ENCODE measurements at regions not wholly inside any gene's neighbourhood (a gene's known extent, or its start where the extent isn't known, plus 50 kb on each side); places are given as distances from the start of the nearest gene placed in this dataset.

DNA sequence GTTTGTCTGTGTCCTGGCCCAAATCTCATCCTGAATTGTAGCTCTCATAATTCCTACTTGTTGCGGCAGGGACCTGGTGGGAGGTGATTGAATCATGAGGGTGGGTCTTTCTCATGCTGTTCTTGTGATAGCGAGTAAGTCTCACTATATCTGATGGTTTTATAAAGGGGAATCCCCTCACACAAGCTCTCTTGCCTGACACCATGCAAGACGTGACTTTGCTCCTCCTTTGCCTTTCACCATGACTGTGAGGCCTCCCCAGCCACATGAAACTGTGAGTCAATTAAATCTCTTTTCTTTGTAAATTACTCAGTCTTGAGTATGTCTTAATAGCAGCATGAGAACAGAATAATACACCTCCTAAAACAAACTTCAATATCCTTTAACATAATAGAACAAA, 1065.6 kb downstream of the PLA2G4A start:
- H3K27ac ChIP-seq (ENCODE audit: low read depth): no peak overlapping the region
- no peaks in the 10 kb centered on the region for H3K79me2 ChIP-seq (replicated peaks; ENCODE audit: insufficient read depth)
- 0 out of 2 replicates have a peak, but pooled peaks cover 6% of the 10 kb centered on the region for H3K9me2 ChIP-seq (ENCODE audit: insufficient read depth)
- Mint-ChIP-seq H3K27ac (no peak overlapping the region), H3K36me3 (ENCODE audit: low read depth) (0 out of 3 replicates have a peak, but pooled peaks cover 3% of the 10 kb centered on the region), H3K27me3 (ENCODE audit: insufficient read depth, low read depth, poor library complexity) (peaks cover 2% of the 10 kb centered on the region), H3K4me1 (peaks cover 19% of the 10 kb centered on the region), H3K9me3 (no peaks in the 10 kb centered on the region), H3K4me3 (no peak overlapping the region)
- no peaks in the 10 kb centered on the region for H3K36me3 ChIP-seq (ENCODE audit: insufficient read depth)
- DNase-seq (ENCODE audit: low spot score) (no peak), ATAC-seq (no peak)
- no peaks in the 10 kb centered on the region for H3K27me3 ChIP-seq (ENCODE audit: insufficient read depth)
- H3K4me1 ChIP-seq (ENCODE audit: insufficient read depth): no peaks in the 10 kb centered on the region
- TF ChIP-seq EZH2 (IDR thresholded peaks at IDR 0.05; ENCODE audit: low read depth, unreplicated experiment) (no peak), JUNB (IDR thresholded peaks at IDR 0.05; ENCODE audit: unreplicated experiment) (no peak), POLR2AphosphoS5 (IDR thresholded peaks at IDR 0.05; ENCODE audit: low read depth) (no peak), ZNF114 (CRISPR knock-in tag; IDR thresholded peaks at IDR 0.05) (no peak), STAT1 (IDR thresholded peaks at IDR 0.05; ENCODE audit: unreplicated experiment) (no peak), ZNF331 (CRISPR knock-in tag; IDR thresholded peaks at IDR 0.05; ENCODE audit: low read depth) (no peak), NANOG (IDR thresholded peaks at IDR 0.05; ENCODE audit: borderline replicate concordance) (no peak), CREB1 (CRISPR knock-in tag; IDR thresholded peaks at IDR 0.05; ENCODE audit: low read depth) (no peak)
- TF ChIP-seq, protein P1, sequence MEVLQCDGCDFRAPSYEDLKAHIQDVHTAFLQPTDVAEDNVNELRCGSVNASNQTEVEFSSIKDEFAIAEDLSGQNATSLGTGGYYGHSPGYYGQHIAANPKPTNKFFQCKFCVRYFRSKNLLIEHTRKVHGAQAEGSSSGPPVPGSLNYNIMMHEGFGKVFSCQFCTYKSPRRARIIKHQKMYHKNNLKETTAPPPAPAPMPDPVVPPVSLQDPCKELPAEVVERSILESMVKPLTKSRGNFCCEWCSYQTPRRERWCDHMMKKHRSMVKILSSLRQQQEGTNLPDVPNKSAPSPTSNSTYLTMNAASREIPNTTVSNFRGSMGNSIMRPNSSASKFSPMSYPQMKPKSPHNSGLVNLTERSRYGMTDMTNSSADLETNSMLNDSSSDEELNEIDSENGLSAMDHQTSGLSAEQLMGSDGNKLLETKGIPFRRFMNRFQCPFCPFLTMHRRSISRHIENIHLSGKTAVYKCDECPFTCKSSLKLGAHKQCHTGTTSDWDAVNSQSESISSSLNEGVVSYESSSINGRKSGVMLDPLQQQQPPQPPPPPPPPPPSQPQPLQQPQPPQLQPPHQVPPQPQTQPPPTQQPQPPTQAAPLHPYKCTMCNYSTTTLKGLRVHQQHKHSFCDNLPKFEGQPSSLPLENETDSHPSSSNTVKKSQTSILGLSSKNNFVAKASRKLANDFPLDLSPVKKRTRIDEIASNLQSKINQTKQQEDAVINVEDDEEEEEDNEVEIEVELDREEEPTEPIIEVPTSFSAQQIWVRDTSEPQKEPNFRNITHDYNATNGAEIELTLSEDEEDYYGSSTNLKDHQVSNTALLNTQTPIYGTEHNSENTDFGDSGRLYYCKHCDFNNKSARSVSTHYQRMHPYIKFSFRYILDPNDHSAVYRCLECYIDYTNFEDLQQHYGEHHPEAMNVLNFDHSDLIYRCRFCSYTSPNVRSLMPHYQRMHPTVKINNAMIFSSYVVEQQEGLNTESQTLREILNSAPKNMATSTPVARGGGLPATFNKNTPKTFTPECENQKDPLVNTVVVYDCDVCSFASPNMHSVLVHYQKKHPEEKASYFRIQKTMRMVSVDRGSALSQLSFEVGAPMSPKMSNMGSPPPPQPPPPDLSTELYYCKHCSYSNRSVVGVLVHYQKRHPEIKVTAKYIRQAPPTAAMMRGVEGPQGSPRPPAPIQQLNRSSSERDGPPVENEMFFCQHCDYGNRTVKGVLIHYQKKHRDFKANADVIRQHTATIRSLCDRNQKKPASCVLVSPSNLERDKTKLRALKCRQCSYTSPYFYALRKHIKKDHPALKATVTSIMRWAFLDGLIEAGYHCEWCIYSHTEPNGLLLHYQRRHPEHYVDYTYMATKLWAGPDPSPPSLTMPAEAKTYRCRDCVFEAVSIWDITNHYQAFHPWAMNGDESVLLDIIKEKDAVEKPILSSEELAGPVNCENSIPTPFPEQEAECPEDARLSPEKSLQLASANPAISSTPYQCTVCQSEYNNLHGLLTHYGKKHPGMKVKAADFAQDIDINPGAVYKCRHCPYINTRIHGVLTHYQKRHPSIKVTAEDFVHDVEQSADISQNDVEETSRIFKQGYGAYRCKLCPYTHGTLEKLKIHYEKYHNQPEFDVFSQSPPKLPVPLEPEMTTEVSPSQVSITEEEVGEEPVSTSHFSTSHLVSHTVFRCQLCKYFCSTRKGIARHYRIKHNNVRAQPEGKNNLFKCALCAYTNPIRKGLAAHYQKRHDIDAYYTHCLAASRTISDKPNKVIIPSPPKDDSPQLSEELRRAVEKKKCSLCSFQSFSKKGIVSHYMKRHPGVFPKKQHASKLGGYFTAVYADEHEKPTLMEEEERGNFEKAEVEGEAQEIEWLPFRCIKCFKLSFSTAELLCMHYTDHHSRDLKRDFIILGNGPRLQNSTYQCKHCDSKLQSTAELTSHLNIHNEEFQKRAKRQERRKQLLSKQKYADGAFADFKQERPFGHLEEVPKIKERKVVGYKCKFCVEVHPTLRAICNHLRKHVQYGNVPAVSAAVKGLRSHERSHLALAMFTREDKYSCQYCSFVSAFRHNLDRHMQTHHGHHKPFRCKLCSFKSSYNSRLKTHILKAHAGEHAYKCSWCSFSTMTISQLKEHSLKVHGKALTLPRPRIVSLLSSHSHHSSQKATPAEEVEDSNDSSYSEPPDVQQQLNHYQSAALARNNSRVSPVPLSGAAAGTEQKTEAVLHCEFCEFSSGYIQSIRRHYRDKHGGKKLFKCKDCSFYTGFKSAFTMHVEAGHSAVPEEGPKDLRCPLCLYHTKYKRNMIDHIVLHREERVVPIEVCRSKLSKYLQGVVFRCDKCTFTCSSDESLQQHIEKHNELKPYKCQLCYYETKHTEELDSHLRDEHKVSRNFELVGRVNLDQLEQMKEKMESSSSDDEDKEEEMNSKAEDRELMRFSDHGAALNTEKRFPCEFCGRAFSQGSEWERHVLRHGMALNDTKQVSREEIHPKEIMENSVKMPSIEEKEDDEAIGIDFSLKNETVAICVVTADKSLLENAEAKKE (CRISPR knock-in tag; IDR thresholded peaks at IDR 0.05): no peak
- TF ChIP-seq, protein P2, sequence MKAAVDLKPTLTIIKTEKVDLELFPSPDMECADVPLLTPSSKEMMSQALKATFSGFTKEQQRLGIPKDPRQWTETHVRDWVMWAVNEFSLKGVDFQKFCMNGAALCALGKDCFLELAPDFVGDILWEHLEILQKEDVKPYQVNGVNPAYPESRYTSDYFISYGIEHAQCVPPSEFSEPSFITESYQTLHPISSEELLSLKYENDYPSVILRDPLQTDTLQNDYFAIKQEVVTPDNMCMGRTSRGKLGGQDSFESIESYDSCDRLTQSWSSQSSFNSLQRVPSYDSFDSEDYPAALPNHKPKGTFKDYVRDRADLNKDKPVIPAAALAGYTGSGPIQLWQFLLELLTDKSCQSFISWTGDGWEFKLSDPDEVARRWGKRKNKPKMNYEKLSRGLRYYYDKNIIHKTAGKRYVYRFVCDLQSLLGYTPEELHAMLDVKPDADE (IDR thresholded peaks at IDR 0.05): no peak
- TF ChIP-seq, protein P3, sequence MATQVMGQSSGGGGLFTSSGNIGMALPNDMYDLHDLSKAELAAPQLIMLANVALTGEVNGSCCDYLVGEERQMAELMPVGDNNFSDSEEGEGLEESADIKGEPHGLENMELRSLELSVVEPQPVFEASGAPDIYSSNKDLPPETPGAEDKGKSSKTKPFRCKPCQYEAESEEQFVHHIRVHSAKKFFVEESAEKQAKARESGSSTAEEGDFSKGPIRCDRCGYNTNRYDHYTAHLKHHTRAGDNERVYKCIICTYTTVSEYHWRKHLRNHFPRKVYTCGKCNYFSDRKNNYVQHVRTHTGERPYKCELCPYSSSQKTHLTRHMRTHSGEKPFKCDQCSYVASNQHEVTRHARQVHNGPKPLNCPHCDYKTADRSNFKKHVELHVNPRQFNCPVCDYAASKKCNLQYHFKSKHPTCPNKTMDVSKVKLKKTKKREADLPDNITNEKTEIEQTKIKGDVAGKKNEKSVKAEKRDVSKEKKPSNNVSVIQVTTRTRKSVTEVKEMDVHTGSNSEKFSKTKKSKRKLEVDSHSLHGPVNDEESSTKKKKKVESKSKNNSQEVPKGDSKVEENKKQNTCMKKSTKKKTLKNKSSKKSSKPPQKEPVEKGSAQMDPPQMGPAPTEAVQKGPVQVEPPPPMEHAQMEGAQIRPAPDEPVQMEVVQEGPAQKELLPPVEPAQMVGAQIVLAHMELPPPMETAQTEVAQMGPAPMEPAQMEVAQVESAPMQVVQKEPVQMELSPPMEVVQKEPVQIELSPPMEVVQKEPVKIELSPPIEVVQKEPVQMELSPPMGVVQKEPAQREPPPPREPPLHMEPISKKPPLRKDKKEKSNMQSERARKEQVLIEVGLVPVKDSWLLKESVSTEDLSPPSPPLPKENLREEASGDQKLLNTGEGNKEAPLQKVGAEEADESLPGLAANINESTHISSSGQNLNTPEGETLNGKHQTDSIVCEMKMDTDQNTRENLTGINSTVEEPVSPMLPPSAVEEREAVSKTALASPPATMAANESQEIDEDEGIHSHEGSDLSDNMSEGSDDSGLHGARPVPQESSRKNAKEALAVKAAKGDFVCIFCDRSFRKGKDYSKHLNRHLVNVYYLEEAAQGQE (IDR thresholded peaks at IDR 0.05; ENCODE audit: unreplicated experiment): no peak
- TF ChIP-seq, protein P4, sequence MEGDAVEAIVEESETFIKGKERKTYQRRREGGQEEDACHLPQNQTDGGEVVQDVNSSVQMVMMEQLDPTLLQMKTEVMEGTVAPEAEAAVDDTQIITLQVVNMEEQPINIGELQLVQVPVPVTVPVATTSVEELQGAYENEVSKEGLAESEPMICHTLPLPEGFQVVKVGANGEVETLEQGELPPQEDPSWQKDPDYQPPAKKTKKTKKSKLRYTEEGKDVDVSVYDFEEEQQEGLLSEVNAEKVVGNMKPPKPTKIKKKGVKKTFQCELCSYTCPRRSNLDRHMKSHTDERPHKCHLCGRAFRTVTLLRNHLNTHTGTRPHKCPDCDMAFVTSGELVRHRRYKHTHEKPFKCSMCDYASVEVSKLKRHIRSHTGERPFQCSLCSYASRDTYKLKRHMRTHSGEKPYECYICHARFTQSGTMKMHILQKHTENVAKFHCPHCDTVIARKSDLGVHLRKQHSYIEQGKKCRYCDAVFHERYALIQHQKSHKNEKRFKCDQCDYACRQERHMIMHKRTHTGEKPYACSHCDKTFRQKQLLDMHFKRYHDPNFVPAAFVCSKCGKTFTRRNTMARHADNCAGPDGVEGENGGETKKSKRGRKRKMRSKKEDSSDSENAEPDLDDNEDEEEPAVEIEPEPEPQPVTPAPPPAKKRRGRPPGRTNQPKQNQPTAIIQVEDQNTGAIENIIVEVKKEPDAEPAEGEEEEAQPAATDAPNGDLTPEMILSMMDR (conservative IDR thresholded peaks at IDR 0.05; ENCODE audit: low read depth in 2 of 2): no peak
- no peaks in the 10 kb centered on the region for H4K20me1 ChIP-seq (replicated peaks; ENCODE audit: insufficient read depth)
- H3F3A ChIP-seq (replicated peaks; ENCODE audit: low read depth): no peaks in the 10 kb centered on the region
- H2AFZ ChIP-seq: no peak overlapping the region
- H3K4me3 ChIP-seq: no peak overlapping the region
- H3K4me2 ChIP-seq: no peak overlapping the region

All from GM23338 (cell line).